Adrenal gland (tissue), 9 donors: ENCODE measurements at regions not wholly inside any gene's neighbourhood (a gene's known extent, or its start where the extent isn't known, plus 50 kb on each side); places are given as distances from the start of the nearest gene placed in this dataset.

Source experiments
- DNase-seq, 7 donors: peaks; one replicate each; pipeline ENCODE4 v3.0.0-alpha.2; 2019 to 2020
- H3K27ac ChIP-seq, 5 donors: fragments of 200-600 bp; sonication (generic) in 4 of 5; 1 replicate in 3 of 5; 2 replicates in 2 of 5; pipeline versions ENCODE4 v1.5.1 to v1.8.0; 2016 to 2020; ENCODE audit warnings: mild to moderate bottlenecking in 1 of 5
- H3K27me3 ChIP-seq: fragments of 200-600 bp; 2 replicates; pipeline ENCODE4 v1.8.0; 2021
- H3K36me3 ChIP-seq, 2 donors: fragments of 200-600 bp; replicated peaks in 1 of 2; 1 replicate in 1 of 2; 2 replicates in 1 of 2; pipeline versions ENCODE4 v1.5.1 to v1.8.0; 2018 to 2022
- H3K4me1 ChIP-seq, 2 donors: fragments of 200-600 bp; replicated peaks in 1 of 2; 1 replicate in 1 of 2; 2 replicates in 1 of 2; pipeline versions ENCODE4 v1.5.1 to v1.8.0; 2018 to 2021
- H3K4me3 ChIP-seq, 4 donors: fragments of 200-600 bp; sonication (generic) in 3 of 4; one replicate each; pipeline ENCODE4 v1.5.1; 2016 to 2018
- H3K9me3 ChIP-seq, 3 donors: fragments of 200-600 bp; sonication (generic) in 1 of 3; replicated peaks in 1 of 3; 1 replicate in 2 of 3; 2 replicates in 1 of 3; pipeline versions ENCODE4 v1.5.1 to v1.8.0; 2016 to 2021
- CTCF ChIP-seq, 6 experiments: fragments of 450-650 bp in 4 of 6; fragments of 200-600 bp in 2 of 6; sonication (generic) in 1 of 6; IDR thresholded peaks; 1 replicate in 5 of 6; 2 replicates in 1 of 6; pipeline versions ENCODE4 v1.5.1 to v1.8.0; 2016 to 2021; ENCODE audit warnings: antibody characterized with exemption in 6 of 6, mild to moderate bottlenecking in 2 of 6, moderate library complexity in 1 of 6
- POLR2A ChIP-seq, 2 donors: fragments of 450-650 bp; IDR thresholded peaks; one replicate each; pipeline ENCODE4 v1.6.1; 2017; ENCODE audit warnings: antibody characterized with exemption in 2 of 2, mild to moderate bottlenecking in 2 of 2, moderate library complexity in 1 of 2
- WGBS, 4 donors: extraction: QIAGEN DNeasy Blood & Tissue Kit in 2 of 4; methylation state at CpG; one replicate each; pipeline versions ENCODE4 v1.1.5 to v1.1.7; 2013 to 2017; 5-methylcytosine and 5-hydroxymethylcytosine counted together
- intact Hi-C, 2 donors: fragments of 100-400 bp; cut with DNase I; formaldehyde crosslinking; loops; one replicate each; pipeline versions ENCODE4 v1.14.1 to v1.15.0; 2022 to 2023
- donor health status: healthy with polysubstance abuse.
- donor health status: Bipolar disorder and iron deficiency.
- donor health status: DM: yes; HTN: yes; CAD: no.
- donor health status: DM: no; HTN: no; CAD: no.
- donor health status: DM: no; HTN: no; CAD: no.

- H3K27ac ChIP-seq = peak overlapping the region in 2 of 5 donors; percentile 20 to 28
- 46 to 55% (median 50%) methylated on average over 3 of the region's 3 CpGs for WGBS, 4 donors
- H3K4me3 ChIP-seq = no peak overlapping the region
- peaks cover 0 to 10% of the 10 kb centered on the region in 2 donors for H3K4me1 ChIP-seq
- no peaks in the 10 kb centered on the region for H3K9me3 ChIP-seq
- TF ChIP-seq POLR2A (IDR thresholded peaks at IDR 0.05) (no peak), CTCF (IDR thresholded peaks at IDR 0.05) (no peak)
- peak in 2 of 7 donors; percentile 13 to 20 for DNase-seq
- no peaks in the 10 kb centered on the region for H3K27me3 ChIP-seq
- intact Hi-C loops = no loop called here
- no peaks in the 10 kb centered on the region for H3K36me3 ChIP-seq
Measured at GRCh38 chr2:66966631-66967030, 430.5 kb upstream of the ETAA1 start.

GRCh38 chr2:66968946-66969345, 428.2 kb upstream of the ETAA1 start:
- H3K36me3 ChIP-seq = no peaks in the 10 kb centered on the region
- 89 to 97% (median 91%) methylated on average over 3 of the region's 3 CpGs for WGBS, 4 donors
- TF ChIP-seq CTCF (IDR thresholded peaks at IDR 0.05) = no peak
- TF ChIP-seq POLR2A (IDR thresholded peaks at IDR 0.05) = no peak
- H3K4me3 ChIP-seq = no peak overlapping the region
- H3K9me3 ChIP-seq = no peaks in the 10 kb centered on the region
- H3K4me1 ChIP-seq = peaks cover 0 to 10% of the 10 kb centered on the region in 2 donors
- no peaks in the 10 kb centered on the region for H3K27me3 ChIP-seq
- no peak overlapping the region for H3K27ac ChIP-seq
- intact Hi-C loops = no loop called here
- DNase-seq = no peak

- H3K4me1 ChIP-seq = peaks cover 3 to 14% of the 10 kb centered on the region in 2 donors
- no peak for DNase-seq
- WGBS, 4 donors = 30 to 43% (median 41%) methylated on average over 2 of the region's 2 CpGs
- intact Hi-C loops = no loop called here
- no peaks in the 10 kb centered on the region for H3K9me3 ChIP-seq
- TF ChIP-seq POLR2A (IDR thresholded peaks at IDR 0.05) (no peak), CTCF (IDR thresholded peaks at IDR 0.05) (no peak)
- H3K27me3 ChIP-seq = no peaks in the 10 kb centered on the region
- H3K4me3 ChIP-seq = no peak overlapping the region
- peak overlapping the region in 3 of 5 donors; percentile 6 to 47 (median 28) for H3K27ac ChIP-seq
- no peaks in the 10 kb centered on the region for H3K36me3 ChIP-seq
Measured at GRCh38 chr2:66981074-66981473, 416.1 kb upstream of the ETAA1 start.

- Histone ChIP-seq H3K4me3 (no peak overlapping the region), H3K9me3 (no peaks in the 10 kb centered on the region), H3K27me3 (no peaks in the 10 kb centered on the region), H3K27ac (no peak overlapping the region), H3K4me1 (peaks cover 3 to 15% of the 10 kb centered on the region in 2 donors), H3K36me3 (no peaks in the 10 kb centered on the region)
- intact Hi-C loops = no loop called here
- DNase-seq = no peak
- TF ChIP-seq POLR2A (IDR thresholded peaks at IDR 0.05) = no peak
- TF ChIP-seq CTCF (IDR thresholded peaks at IDR 0.05) = no peak
Measured at GRCh38 chr2:66982766-66983165, 414.4 kb upstream of the ETAA1 start.
